ENCODE measurements at regions not wholly inside any gene's neighbourhood (a gene's known extent, or its start where the extent isn't known, plus 50 kb on each side); places are given as distances from the start of the nearest gene placed in this dataset.

- Histone ChIP-seq H2AFZ (no peak overlapping the region), H3K4me3 (no peak overlapping the region), H3K9me3 (ENCODE audit: low read depth) (no peaks in the 10 kb centered on the region), H4K20me1 (ENCODE audit: insufficient read depth, poor library complexity, severe bottlenecking) (no peaks in the 10 kb centered on the region), H3K27ac (peak overlapping the region; percentile 27), H3K27me3 (no peaks in the 10 kb centered on the region), H3K9me2 (replicated peaks; ENCODE audit: insufficient read depth) (no peaks in the 10 kb centered on the region), H3K79me2 (no peaks in the 10 kb centered on the region), H3K36me3 (replicated peaks; ENCODE audit: insufficient read depth, low read depth) (no peaks in the 10 kb centered on the region), H3K4me2 (peak overlapping the region; percentile 1), H3K4me1 (ENCODE audit: insufficient read depth) (peaks cover 39% of the 10 kb centered on the region)
- TF ChIP-seq EZH2phosphoT487 (IDR thresholded peaks at IDR 0.05; ENCODE audit: low read depth, severe bottlenecking, unreplicated experiment) (no peak), EZH2 (IDR thresholded peaks at IDR 0.05; ENCODE audit: borderline replicate concordance) (no peak), CTCF (IDR thresholded peaks at IDR 0.05; ENCODE audit: poor library complexity) (no peak)
- peak; percentile 77 for DNase-seq (ENCODE audit: low spot score)
- WGBS (ENCODE audit: low lambda C conversion rate, missing lambda C conversion rate) = 12% methylated on average over 6 of the region's 6 CpGs
Observed at GRCh38 chr18:6561420-6561861, 146.7 kb upstream of the L3MBTL4 start.

GRCh38 chr18:6561862-6562291 is 147.2 kb upstream of the L3MBTL4 start:
- H3K27ac ChIP-seq = peak overlapping the region; percentile 3
- peak; percentile 11 for DNase-seq (ENCODE audit: low spot score)
- no peaks in the 10 kb centered on the region for H3K36me3 ChIP-seq (replicated peaks; ENCODE audit: insufficient read depth, low read depth)
- no peak overlapping the region for H2AFZ ChIP-seq
- no peaks in the 10 kb centered on the region for H3K9me2 ChIP-seq (replicated peaks; ENCODE audit: insufficient read depth)
- no peak for TF ChIP-seq EZH2 (IDR thresholded peaks at IDR 0.05; ENCODE audit: borderline replicate concordance)
- TF ChIP-seq CTCF (IDR thresholded peaks at IDR 0.05; ENCODE audit: poor library complexity) = no peak
- no peak for TF ChIP-seq EZH2phosphoT487 (IDR thresholded peaks at IDR 0.05; ENCODE audit: low read depth, severe bottlenecking, unreplicated experiment)
- H3K27me3 ChIP-seq = no peaks in the 10 kb centered on the region
- H3K4me3 ChIP-seq = no peak overlapping the region
- no peaks in the 10 kb centered on the region for H3K79me2 ChIP-seq
- 45% methylated on average over 8 of the region's 8 CpGs for WGBS (ENCODE audit: low lambda C conversion rate, missing lambda C conversion rate)
- H3K4me2 ChIP-seq = peak overlapping the region; percentile 1
- H3K4me1 ChIP-seq (ENCODE audit: insufficient read depth) = peaks cover 35% of the 10 kb centered on the region
- no peaks in the 10 kb centered on the region for H4K20me1 ChIP-seq (ENCODE audit: insufficient read depth, poor library complexity, severe bottlenecking)
- no peaks in the 10 kb centered on the region for H3K9me3 ChIP-seq (ENCODE audit: low read depth)

- no peak for TF ChIP-seq EZH2 (IDR thresholded peaks at IDR 0.05; ENCODE audit: borderline replicate concordance)
- no peak for TF ChIP-seq CTCF (IDR thresholded peaks at IDR 0.05; ENCODE audit: poor library complexity)
- TF ChIP-seq EZH2phosphoT487 (IDR thresholded peaks at IDR 0.05; ENCODE audit: low read depth, severe bottlenecking, unreplicated experiment) = no peak
- Histone ChIP-seq H2AFZ (no peak overlapping the region), H3K4me3 (no peak overlapping the region), H3K27ac (no peak overlapping the region), H3K9me2 (replicated peaks; ENCODE audit: insufficient read depth) (no peaks in the 10 kb centered on the region), H3K27me3 (no peaks in the 10 kb centered on the region), H3K9me3 (ENCODE audit: low read depth) (no peaks in the 10 kb centered on the region), H3K4me1 (ENCODE audit: insufficient read depth) (peaks cover 14% of the 10 kb centered on the region), H3K36me3 (replicated peaks; ENCODE audit: insufficient read depth, low read depth) (no peaks in the 10 kb centered on the region), H4K20me1 (ENCODE audit: insufficient read depth, poor library complexity, severe bottlenecking) (no peaks in the 10 kb centered on the region), H3K4me2 (no peak overlapping the region), H3K79me2 (no peaks in the 10 kb centered on the region)
- WGBS (ENCODE audit: low lambda C conversion rate, missing lambda C conversion rate) = 93% methylated on average over 1 of the region's 1 CpG
- DNase-seq (ENCODE audit: low spot score) = no peak
Observed at GRCh38 chr18:6563896-6564295, 149.2 kb upstream of the L3MBTL4 start.
